GM08714 (cell line): ENCODE measurements at regions not wholly inside any gene's neighbourhood (a gene's known extent, or its start where the extent isn't known, plus 50 kb on each side); places are given as distances from the start of the nearest gene placed in this dataset.
"Not testable (repeated sequence)": the region's sequence is repeated elsewhere in the genome, so short reads cannot be mapped to it uniquely, and the experiment has no call there.

Experiments used
- H3K4me3 ChIP-seq: fragments of 200-500 bp; sonication (Bioruptor generic); 2 replicates; pipeline ENCODE4 v1.5.1; 2014; ENCODE audit warnings: mild to moderate bottlenecking, low read length, inconsistent platforms
- ZNF274 ChIP-seq: IDR thresholded peaks from 2 replicates; pipeline ENCODE4 v1.6.1; 2012; ENCODE audit warnings: mild to moderate bottlenecking, low read depth, low read length

GRCh38 chr5:85268194-85268593 lies 883.5 kb upstream of the EDIL3 start:
- TF ChIP-seq ZNF274 = no peak
- H3K4me3 ChIP-seq = no peak overlapping the region

- no peak for TF ChIP-seq ZNF274
- H3K4me3 ChIP-seq = no peak overlapping the region
Observed at GRCh38 chr5:85278193-85278592, 893.5 kb upstream of the EDIL3 start.

GRCh38 chr5:85288914-85289313 lies 904.2 kb upstream of the EDIL3 start:
- no peak for TF ChIP-seq ZNF274
- no peak overlapping the region for H3K4me3 ChIP-seq

GRCh38 chr5:85293145-85293785 lies 908.6 kb upstream of the EDIL3 start:
- no peak for TF ChIP-seq ZNF274
- H3K4me3 ChIP-seq = no peak overlapping the region

- H3K4me3 ChIP-seq = no peak overlapping the region
- no peak for TF ChIP-seq ZNF274
Observed at GRCh38 chr5:85304524-85304923, 919.8 kb upstream of the EDIL3 start.

- H3K4me3 ChIP-seq = no peak overlapping the region
- no peak for TF ChIP-seq ZNF274
Observed at GRCh38 chr5:85305766-85306165, 921.1 kb upstream of the EDIL3 start.

- TF ChIP-seq ZNF274 = no peak
- H3K4me3 ChIP-seq = no peak overlapping the region
Observed at GRCh38 chr5:85311536-85311935, 926.9 kb upstream of the EDIL3 start.

GRCh38 chr5:85320495-85320894 lies 935.8 kb upstream of the EDIL3 start:
- H3K4me3 ChIP-seq = no peak overlapping the region
- TF ChIP-seq ZNF274 = no peak

GRCh38 chr5:85333276-85333675 lies 948.6 kb upstream of the EDIL3 start:
- no peak overlapping the region for H3K4me3 ChIP-seq
- TF ChIP-seq ZNF274 = no peak

GRCh38 chr5:85337435-85337834 lies 952.8 kb upstream of the EDIL3 start:
- TF ChIP-seq ZNF274 = no peak
- no peak overlapping the region for H3K4me3 ChIP-seq

- H3K4me3 ChIP-seq = no peak overlapping the region
- no peak for TF ChIP-seq ZNF274
Observed at GRCh38 chr5:85340790-85341189, 956.1 kb upstream of the EDIL3 start.

GRCh38 chr5:85345818-85346217 lies 961.1 kb upstream of the EDIL3 start:
- no peak for TF ChIP-seq ZNF274
- H3K4me3 ChIP-seq = no peak overlapping the region

GRCh38 chr5:85357309-85357708 lies 972.6 kb upstream of the EDIL3 start:
- no peak overlapping the region for H3K4me3 ChIP-seq
- no peak for TF ChIP-seq ZNF274

- no peak overlapping the region for H3K4me3 ChIP-seq
- TF ChIP-seq ZNF274 = no peak
Observed at GRCh38 chr5:85375525-85375924, 990.8 kb upstream of the EDIL3 start.

- TF ChIP-seq ZNF274 = no peak
- H3K4me3 ChIP-seq = no peak overlapping the region
Observed at GRCh38 chr5:85388770-85389169, 1004.1 kb upstream of the EDIL3 start.

GRCh38 chr5:85392309-85392708 lies 1007.6 kb upstream of the EDIL3 start:
- not testable (repeated sequence) for H3K4me3 ChIP-seq
